HG03159 (cell line): ENCODE measurements at regions not wholly inside any gene's neighbourhood (a gene's known extent, or its start where the extent isn't known, plus 50 kb on each side); places are given as distances from the start of the nearest gene placed in this dataset.
A peak's percentile ranks its signal among the peaks of the same experiment; 100 is the strongest.
"Not testable (repeated sequence)": the region's sequence is repeated elsewhere in the genome, so short reads cannot be mapped to it uniquely, and the experiment has no call there.

Experiments used
- ATAC-seq: cut with Tn5 transposase; IDR thresholded peaks from one replicate; pipeline ENCODE4 v1.9.1; 2021; ENCODE audit warnings: mild to moderate bottlenecking, moderate library complexity; ENCODE audit not compliant: unreplicated experiment

- no peak for ATAC-seq
These were observed 290.6 kb upstream of the KLF3 start for GRCh38 chr4:38373375-38373774.

DNA sequence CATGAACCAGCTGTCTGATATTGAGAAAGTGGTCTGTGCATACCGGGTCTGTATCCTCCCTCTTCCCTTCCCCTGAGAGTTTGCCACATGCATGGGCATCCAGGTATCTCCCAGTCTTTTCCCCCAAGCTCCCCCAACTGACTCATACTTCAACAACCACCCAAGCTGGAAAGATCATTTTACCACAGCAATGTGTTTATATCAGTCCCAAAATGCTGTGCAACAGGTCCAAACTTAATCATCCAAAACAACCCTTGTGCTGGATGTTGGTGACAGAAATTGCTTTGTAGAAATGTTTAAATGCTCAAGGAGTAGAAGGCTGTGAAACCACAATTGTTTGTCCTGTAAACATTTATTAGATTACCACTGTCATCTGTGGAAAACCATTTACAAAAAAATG, 286.8 kb upstream of the KLF3 start:
- no peak for ATAC-seq

DNA sequence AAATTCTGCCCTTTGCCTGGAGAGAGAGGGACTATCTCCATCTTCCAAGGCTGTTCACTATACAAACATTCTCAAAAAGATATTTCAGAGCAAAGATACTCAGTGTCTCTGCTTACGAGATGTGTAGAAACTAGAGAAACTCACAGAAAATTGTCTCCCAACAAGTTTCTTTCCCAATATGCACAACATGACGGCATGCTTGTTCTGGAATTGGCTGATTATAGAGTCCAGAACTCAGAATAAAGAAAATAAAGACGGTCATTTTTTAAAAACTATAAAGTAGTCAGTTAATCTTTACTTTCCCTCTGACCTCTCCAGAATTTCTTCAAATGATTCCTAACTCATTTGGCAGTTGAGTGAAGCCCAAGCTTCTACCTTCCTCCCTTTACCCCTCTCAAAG, 285.5 kb upstream of the KLF3 start:
- ATAC-seq: no peak

GRCh38 chr4:38381788-38382187, 282.2 kb upstream of the KLF3 start:
- no peak for ATAC-seq

DNA sequence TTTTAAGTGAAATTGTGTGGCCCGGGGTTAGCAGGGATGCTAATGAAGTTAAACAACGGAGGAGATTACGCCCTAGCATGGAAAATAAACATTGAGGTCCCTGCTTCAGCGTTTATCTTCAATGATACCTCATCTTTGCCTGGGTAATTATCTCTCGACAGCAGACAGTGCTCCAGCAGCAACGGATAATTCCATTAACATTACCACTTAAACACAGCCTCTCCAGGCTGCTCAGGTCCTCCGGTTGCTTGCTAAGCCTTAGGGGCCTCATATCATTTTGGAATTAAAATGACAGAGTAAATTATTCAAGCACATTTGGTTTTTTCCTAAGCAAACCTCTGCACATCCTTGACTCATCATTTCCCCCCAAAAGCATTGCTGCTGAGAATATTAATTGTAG, 281.5 kb upstream of the KLF3 start:
- ATAC-seq: no peak

GRCh38 chr4:38383646-38384121, 280.3 kb upstream of the KLF3 start:
- ATAC-seq: no peak

DNA sequence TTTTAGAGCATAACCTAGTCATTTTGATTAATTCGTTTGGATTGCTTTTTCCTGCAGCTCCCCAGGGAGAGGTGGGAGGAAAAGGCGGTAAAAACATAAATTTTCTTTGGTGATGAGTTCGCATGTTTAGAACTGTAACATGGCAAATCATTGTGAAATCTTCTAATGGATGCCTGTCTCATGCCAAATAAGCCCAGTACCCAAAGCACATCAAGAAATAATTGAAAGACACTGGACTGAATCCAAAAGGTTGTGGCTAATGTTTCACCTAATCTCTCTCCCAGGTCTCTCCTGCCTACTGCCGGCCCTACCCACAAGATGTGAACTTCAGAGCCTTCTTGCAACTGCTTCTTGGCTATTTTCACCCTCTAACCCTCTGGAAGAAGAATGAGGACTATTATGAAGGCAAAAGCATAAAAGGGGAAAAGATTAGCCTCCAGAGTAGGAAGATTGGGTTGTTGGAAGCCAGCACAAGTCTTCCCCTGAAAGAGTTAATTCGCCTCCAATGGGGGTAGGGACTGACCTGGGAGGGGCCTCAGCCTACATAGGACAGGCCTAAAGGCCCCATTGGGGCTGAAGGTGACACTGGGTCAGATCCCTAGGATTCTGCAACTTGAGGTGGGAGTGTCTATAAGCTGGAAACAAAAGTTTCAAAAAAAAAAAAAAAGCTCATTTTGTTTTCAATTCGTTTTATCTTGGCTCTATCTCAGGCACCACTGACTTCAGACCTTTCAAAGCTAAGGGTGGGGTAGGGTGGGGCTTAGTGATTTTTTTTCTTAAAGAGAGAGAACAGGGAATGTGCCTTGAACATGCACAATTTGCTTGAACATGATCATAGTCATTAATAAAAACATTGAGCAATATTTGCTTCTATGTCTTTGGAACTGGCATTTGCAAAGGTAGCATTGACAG, 278.6 kb upstream of the KLF3 start:
- no peak for ATAC-seq

DNA sequence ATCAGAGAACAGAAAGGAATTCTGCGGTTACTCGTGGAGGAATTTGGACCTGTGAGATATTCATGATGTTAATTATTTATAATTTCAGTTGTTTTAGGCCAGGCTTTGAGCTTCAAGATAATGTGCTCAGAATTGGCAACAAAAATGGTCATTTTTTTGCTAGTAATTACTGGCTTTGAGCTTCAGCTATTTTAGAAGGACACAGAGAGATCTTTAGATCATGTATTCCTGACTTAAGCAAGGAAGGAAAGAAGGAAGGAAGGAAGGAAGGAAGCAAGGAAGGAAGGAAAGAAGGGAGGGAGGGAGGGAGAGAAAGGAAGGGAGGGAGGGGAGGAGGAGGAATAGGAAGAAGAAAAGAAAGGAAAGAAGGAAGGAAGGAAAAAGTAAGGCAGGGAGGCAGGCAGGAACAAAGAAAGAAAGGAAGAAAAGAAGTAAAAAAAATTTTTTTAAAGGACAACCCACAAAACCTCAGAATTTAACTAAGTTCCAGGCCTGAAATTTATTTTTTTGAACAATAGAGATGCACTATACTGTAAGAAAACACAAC, 277.9 kb upstream of the KLF3 start:
- no peak for ATAC-seq

- ATAC-seq: no peak
These were observed 277.3 kb upstream of the KLF3 start for GRCh38 chr4:38386654-38387188.

DNA sequence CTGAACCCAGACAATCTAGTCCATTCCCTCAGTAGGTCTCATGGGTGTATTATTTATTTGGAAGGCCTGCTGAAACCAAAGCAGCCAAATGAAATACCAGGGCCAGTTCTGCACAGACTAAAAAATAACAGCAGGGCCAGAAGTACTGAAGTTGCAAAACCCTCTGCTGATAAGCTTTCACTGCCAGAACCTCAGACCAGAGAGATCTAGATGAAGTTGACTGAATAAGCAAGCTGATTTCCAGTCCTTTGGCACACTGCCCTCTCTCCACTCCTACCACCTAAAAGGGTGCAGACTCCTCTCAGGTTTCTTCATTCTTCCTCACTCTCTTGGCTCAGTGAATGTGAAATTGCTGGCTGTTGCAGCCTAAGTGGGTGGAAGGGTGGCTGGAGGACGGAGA, 276.7 kb upstream of the KLF3 start:
- ATAC-seq: no peak

GRCh38 chr4:38387819-38388218, 276.2 kb upstream of the KLF3 start:
- ATAC-seq: no peak

GRCh38 chr4:38388907-38389306, 275.1 kb upstream of the KLF3 start:
- ATAC-seq: not testable (repeated sequence)

DNA sequence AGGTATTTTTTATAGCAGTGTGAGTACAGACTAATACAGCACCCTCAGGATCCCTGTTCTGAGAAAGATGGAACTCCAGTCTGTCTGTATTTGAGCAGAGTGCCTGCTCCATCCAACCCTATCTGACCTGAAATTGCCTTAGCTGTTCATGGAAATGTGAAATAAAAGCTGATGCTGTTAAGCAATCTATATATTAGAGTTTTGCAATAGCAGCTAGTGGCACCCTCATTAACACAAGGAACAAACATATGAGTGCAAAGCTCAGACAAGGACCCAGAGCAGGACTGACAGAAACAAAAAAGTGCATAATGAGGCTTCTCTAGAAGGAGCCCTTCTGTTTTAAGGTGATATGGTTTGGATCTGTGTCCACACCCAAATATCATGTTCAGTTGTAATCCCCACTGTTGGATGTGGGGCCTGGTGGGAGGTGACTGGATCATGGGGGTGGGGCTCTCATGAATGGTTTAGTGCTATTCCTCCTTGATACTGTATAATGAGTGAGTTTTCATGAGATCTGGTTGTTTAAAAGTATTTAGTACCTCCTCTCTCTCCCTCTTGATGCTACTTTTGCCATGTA, 272.9 kb upstream of the KLF3 start:
- ATAC-seq: no peak

GRCh38 chr4:38392223-38392855, 271.7 kb upstream of the KLF3 start:
- ATAC-seq: no peak

GRCh38 chr4:38396091-38396490, 267.9 kb upstream of the KLF3 start:
- ATAC-seq: no peak

GRCh38 chr4:38396845-38397547, 267.0 kb upstream of the KLF3 start:
- ATAC-seq: no peak

DNA sequence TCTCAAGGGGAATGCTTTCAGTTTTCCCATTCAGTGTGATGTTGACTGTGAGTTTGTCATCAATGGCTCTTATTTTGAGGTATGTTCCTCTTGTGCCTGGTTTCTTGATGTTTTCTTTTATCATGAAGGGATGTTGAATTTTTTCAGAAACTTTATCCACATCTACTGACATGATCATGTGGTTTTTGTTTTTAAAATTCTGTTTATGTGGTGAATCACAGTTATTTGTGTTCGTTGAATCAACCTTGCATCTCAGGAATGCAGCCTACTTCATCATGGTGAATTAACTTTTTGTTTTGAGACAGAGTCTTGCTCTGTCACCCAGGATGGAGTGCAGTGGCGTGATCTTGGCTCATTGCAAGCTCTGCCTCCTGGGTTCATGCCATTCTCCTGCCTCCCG, 263.1 kb upstream of the KLF3 start:
- ATAC-seq: no peak

GRCh38 chr4:38406243-38406642, 257.8 kb upstream of the KLF3 start:
- ATAC-seq: no peak

GRCh38 chr4:38409852-38410251, 254.1 kb upstream of the KLF3 start:
- ATAC-seq: no peak

GRCh38 chr4:38411092-38411491, 252.9 kb upstream of the KLF3 start:
- peak; percentile 77 for ATAC-seq
